Right renal pelvis (tissue), 4 donors: ENCODE measurements at regions not wholly inside any gene's neighbourhood (a gene's known extent, or its start where the extent isn't known, plus 50 kb on each side); places are given as distances from the start of the nearest gene placed in this dataset.

Source experiments
- DNase-seq, 4 donors: peaks; one replicate each; pipeline ENCODE4 v3.0.0-alpha.2; 2013; ENCODE audit warnings: low read depth in 4 of 4, low spot score in 3 of 4, missing footprints in 1 of 4

GRCh38 chr20:48171626-48172356, 386.5 kb upstream of the SULF2 start:
- DNase-seq: no peak

GRCh38 chr20:48171071-48171470, 385.8 kb upstream of the SULF2 start:
- no peak for DNase-seq

GRCh38 chr20:48170625-48171024, 385.3 kb upstream of the SULF2 start:
- no peak for DNase-seq

- no peak for DNase-seq
These were observed 384.5 kb upstream of the SULF2 start for GRCh38 chr20:48169650-48170225.

- DNase-seq: no peak
These were observed 381.0 kb upstream of the SULF2 start for GRCh38 chr20:48166082-48166835.

- DNase-seq: no peak
These were observed 380.1 kb upstream of the SULF2 start for GRCh38 chr20:48165401-48165685.

- no peak for DNase-seq
These were observed 379.5 kb upstream of the SULF2 start for GRCh38 chr20:48164566-48165400.

GRCh38 chr20:48164034-48164433, 378.8 kb upstream of the SULF2 start:
- no peak for DNase-seq

GRCh38 chr20:48163505-48163904, 378.2 kb upstream of the SULF2 start:
- no peak for DNase-seq

- DNase-seq: no peak
These were observed 377.3 kb upstream of the SULF2 start for GRCh38 chr20:48162621-48163020.

GRCh38 chr20:48159145-48160008, 374.1 kb upstream of the SULF2 start:
- DNase-seq: no peak

GRCh38 chr20:48158014-48158413, 372.7 kb upstream of the SULF2 start:
- DNase-seq: no peak

- no peak for DNase-seq
These were observed 371.8 kb upstream of the SULF2 start for GRCh38 chr20:48156951-48157700.

GRCh38 chr20:48156521-48156920, 371.2 kb upstream of the SULF2 start:
- DNase-seq: no peak

GRCh38 chr20:48155268-48155667, 370.0 kb upstream of the SULF2 start:
- DNase-seq: no peak

GRCh38 chr20:48154040-48154765, 368.9 kb upstream of the SULF2 start:
- DNase-seq: no peak

- no peak for DNase-seq
These were observed 368.2 kb upstream of the SULF2 start for GRCh38 chr20:48153523-48153922.

GRCh38 chr20:48153103-48153502, 367.8 kb upstream of the SULF2 start:
- no peak for DNase-seq

- no peak for DNase-seq
These were observed 365.3 kb upstream of the SULF2 start for GRCh38 chr20:48150568-48150967.
